HL-60 (cell line): ENCODE measurements at regions not wholly inside any gene's neighbourhood (a gene's known extent, or its start where the extent isn't known, plus 50 kb on each side); places are given as distances from the start of the nearest gene placed in this dataset.

ENCODE experiments used
- GABPA ChIP-seq: IDR thresholded peaks from 2 replicates; pipeline ENCODE4 v1.6.1; 2012; ENCODE audit warnings: low read depth
- POLR2AphosphoS5 ChIP-seq: IDR thresholded peaks from 2 replicates; pipeline ENCODE4 v1.6.1; 2012; ENCODE audit warnings: low read depth
- TF ChIP-seq, protein P1 (sequence below): IDR thresholded peaks from one replicate; pipeline ENCODE4 v1.5.1; 2011; ENCODE audit warnings: low read length, control low read depth, inconsistent platforms; ENCODE audit not compliant: insufficient read depth
- TF ChIP-seq, protein P2 (sequence below): IDR thresholded peaks from 2 replicates; pipeline ENCODE4 v1.6.1; 2012; ENCODE audit warnings: low read depth; ENCODE audit not compliant: insufficient replicate concordance

GRCh38 chr1:30374400-30375070 lies 348.9 kb downstream of the MATN1 start:
- no peak for TF ChIP-seq POLR2AphosphoS5
- TF ChIP-seq GABPA: no peak
- TF ChIP-seq, protein P1, sequence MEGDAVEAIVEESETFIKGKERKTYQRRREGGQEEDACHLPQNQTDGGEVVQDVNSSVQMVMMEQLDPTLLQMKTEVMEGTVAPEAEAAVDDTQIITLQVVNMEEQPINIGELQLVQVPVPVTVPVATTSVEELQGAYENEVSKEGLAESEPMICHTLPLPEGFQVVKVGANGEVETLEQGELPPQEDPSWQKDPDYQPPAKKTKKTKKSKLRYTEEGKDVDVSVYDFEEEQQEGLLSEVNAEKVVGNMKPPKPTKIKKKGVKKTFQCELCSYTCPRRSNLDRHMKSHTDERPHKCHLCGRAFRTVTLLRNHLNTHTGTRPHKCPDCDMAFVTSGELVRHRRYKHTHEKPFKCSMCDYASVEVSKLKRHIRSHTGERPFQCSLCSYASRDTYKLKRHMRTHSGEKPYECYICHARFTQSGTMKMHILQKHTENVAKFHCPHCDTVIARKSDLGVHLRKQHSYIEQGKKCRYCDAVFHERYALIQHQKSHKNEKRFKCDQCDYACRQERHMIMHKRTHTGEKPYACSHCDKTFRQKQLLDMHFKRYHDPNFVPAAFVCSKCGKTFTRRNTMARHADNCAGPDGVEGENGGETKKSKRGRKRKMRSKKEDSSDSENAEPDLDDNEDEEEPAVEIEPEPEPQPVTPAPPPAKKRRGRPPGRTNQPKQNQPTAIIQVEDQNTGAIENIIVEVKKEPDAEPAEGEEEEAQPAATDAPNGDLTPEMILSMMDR: no peak
- TF ChIP-seq, protein P2, sequence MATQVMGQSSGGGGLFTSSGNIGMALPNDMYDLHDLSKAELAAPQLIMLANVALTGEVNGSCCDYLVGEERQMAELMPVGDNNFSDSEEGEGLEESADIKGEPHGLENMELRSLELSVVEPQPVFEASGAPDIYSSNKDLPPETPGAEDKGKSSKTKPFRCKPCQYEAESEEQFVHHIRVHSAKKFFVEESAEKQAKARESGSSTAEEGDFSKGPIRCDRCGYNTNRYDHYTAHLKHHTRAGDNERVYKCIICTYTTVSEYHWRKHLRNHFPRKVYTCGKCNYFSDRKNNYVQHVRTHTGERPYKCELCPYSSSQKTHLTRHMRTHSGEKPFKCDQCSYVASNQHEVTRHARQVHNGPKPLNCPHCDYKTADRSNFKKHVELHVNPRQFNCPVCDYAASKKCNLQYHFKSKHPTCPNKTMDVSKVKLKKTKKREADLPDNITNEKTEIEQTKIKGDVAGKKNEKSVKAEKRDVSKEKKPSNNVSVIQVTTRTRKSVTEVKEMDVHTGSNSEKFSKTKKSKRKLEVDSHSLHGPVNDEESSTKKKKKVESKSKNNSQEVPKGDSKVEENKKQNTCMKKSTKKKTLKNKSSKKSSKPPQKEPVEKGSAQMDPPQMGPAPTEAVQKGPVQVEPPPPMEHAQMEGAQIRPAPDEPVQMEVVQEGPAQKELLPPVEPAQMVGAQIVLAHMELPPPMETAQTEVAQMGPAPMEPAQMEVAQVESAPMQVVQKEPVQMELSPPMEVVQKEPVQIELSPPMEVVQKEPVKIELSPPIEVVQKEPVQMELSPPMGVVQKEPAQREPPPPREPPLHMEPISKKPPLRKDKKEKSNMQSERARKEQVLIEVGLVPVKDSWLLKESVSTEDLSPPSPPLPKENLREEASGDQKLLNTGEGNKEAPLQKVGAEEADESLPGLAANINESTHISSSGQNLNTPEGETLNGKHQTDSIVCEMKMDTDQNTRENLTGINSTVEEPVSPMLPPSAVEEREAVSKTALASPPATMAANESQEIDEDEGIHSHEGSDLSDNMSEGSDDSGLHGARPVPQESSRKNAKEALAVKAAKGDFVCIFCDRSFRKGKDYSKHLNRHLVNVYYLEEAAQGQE: no peak
